Activated CD4-positive, alpha-beta T cell treated with anti-CD3 and anti-CD28 coated beads, Interleukin-2, amount 10 ng/mL, durations not matched to agents 24 days and 14 days (primary cell): ENCODE measurements at regions not wholly inside any gene's neighbourhood (a gene's known extent, or its start where the extent isn't known, plus 50 kb on each side); places are given as distances from the start of the nearest gene placed in this dataset.

Experiments
- DNase-seq: peaks from one replicate; pipeline ENCODE4 v3.0.0; 2022
- H3K27ac Mint-ChIP-seq: one replicate; pipeline ENCODE4 v1.8.0; 2022; ENCODE audit warnings: mild to moderate bottlenecking, mixed read lengths
- H3K27me3 Mint-ChIP-seq: one replicate; pipeline ENCODE4 v1.8.0; 2022; ENCODE audit warnings: mixed read lengths
- H3K36me3 Mint-ChIP-seq: one replicate; pipeline ENCODE4 v1.8.0; 2022; ENCODE audit warnings: low read depth, mild to moderate bottlenecking, mixed read lengths
- H3K4me1 Mint-ChIP-seq: one replicate; pipeline ENCODE4 v1.8.0; 2021; ENCODE audit warnings: mixed read lengths
- H3K4me3 Mint-ChIP-seq: one replicate; pipeline ENCODE4 v1.8.0; 2022; ENCODE audit warnings: mild to moderate bottlenecking, moderate library complexity, mixed read lengths
- H3K9me3 Mint-ChIP-seq: one replicate; pipeline ENCODE4 v1.8.0; 2021; ENCODE audit warnings: mixed read lengths
- intact Hi-C: fragments of 100-400 bp; cut with micrococcal nuclease; formaldehyde crosslinking; loops from one replicate; pipeline ENCODE4 v1.15.1; 2023

GRCh38 chr6:113121571-113121970, 735.6 kb upstream of the MARCKS start:
- H3K9me3 Mint-ChIP-seq = no peaks in the 10 kb centered on the region
- no peaks in the 10 kb centered on the region for H3K36me3 Mint-ChIP-seq
- H3K4me3 Mint-ChIP-seq = no peak overlapping the region
- DNase-seq = no peak
- intact Hi-C loops = no loop called here
- no peaks in the 10 kb centered on the region for H3K4me1 Mint-ChIP-seq
- H3K27ac Mint-ChIP-seq = no peak overlapping the region
- H3K27me3 Mint-ChIP-seq = no peaks in the 10 kb centered on the region

GRCh38 chr6:113122060-113122459, 735.1 kb upstream of the MARCKS start:
- no peaks in the 10 kb centered on the region for H3K36me3 Mint-ChIP-seq
- no peak overlapping the region for H3K27ac Mint-ChIP-seq
- H3K4me3 Mint-ChIP-seq = no peak overlapping the region
- no peaks in the 10 kb centered on the region for H3K27me3 Mint-ChIP-seq
- DNase-seq = no peak
- no peaks in the 10 kb centered on the region for H3K9me3 Mint-ChIP-seq
- intact Hi-C loops = no loop called here
- no peaks in the 10 kb centered on the region for H3K4me1 Mint-ChIP-seq

- Mint-ChIP-seq H3K27ac (no peak overlapping the region), H3K9me3 (no peaks in the 10 kb centered on the region), H3K4me3 (no peak overlapping the region), H3K36me3 (no peaks in the 10 kb centered on the region), H3K27me3 (no peaks in the 10 kb centered on the region), H3K4me1 (no peaks in the 10 kb centered on the region)
- no peak for DNase-seq
- intact Hi-C loops = no loop called here
These were observed 731.5 kb upstream of the MARCKS start for GRCh38 chr6:113125626-113126025.

GRCh38 chr6:113127786-113128419, 729.2 kb upstream of the MARCKS start:
- H3K9me3 Mint-ChIP-seq = no peaks in the 10 kb centered on the region
- no peaks in the 10 kb centered on the region for H3K4me1 Mint-ChIP-seq
- intact Hi-C loops = no loop called here

GRCh38 chr6:113128661-113129060, 728.5 kb upstream of the MARCKS start:
- H3K9me3 Mint-ChIP-seq = no peaks in the 10 kb centered on the region

More at GRCh38 chr6:113127786-113128419, 729.2 kb upstream of the MARCKS start:
- no peak for DNase-seq
- Mint-ChIP-seq H3K27me3 (no peaks in the 10 kb centered on the region), H3K27ac (no peak overlapping the region), H3K36me3 (no peaks in the 10 kb centered on the region), H3K4me3 (no peak overlapping the region)

GRCh38 chr6:113129991-113130390, 727.2 kb upstream of the MARCKS start:
- no peaks in the 10 kb centered on the region for H3K36me3 Mint-ChIP-seq
- H3K27ac Mint-ChIP-seq = no peak overlapping the region
- no peaks in the 10 kb centered on the region for H3K4me1 Mint-ChIP-seq
- H3K27me3 Mint-ChIP-seq = no peaks in the 10 kb centered on the region
- intact Hi-C loops = no loop called here
- H3K9me3 Mint-ChIP-seq = no peaks in the 10 kb centered on the region
- no peak overlapping the region for H3K4me3 Mint-ChIP-seq
- DNase-seq = no peak

More at GRCh38 chr6:113128661-113129060, 728.5 kb upstream of the MARCKS start:
- Mint-ChIP-seq H3K27me3 (no peaks in the 10 kb centered on the region), H3K27ac (no peak overlapping the region), H3K36me3 (no peaks in the 10 kb centered on the region), H3K4me3 (no peak overlapping the region), H3K4me1 (no peaks in the 10 kb centered on the region)
- intact Hi-C loops = no loop called here
- DNase-seq = no peak

GRCh38 chr6:113137426-113137825, 719.7 kb upstream of the MARCKS start:
- Mint-ChIP-seq H3K9me3 (no peaks in the 10 kb centered on the region), H3K27ac (no peak overlapping the region), H3K27me3 (no peaks in the 10 kb centered on the region), H3K4me3 (no peak overlapping the region), H3K36me3 (no peaks in the 10 kb centered on the region), H3K4me1 (no peaks in the 10 kb centered on the region)
- intact Hi-C loops = no loop called here
- DNase-seq = no peak

- no peak for DNase-seq
- intact Hi-C loops = no loop called here
- H3K4me1 Mint-ChIP-seq = no peaks in the 10 kb centered on the region
- H3K27me3 Mint-ChIP-seq = no peaks in the 10 kb centered on the region
- no peak overlapping the region for H3K27ac Mint-ChIP-seq
- no peaks in the 10 kb centered on the region for H3K36me3 Mint-ChIP-seq
- H3K9me3 Mint-ChIP-seq = no peaks in the 10 kb centered on the region
- H3K4me3 Mint-ChIP-seq = no peak overlapping the region
These were observed 716.4 kb upstream of the MARCKS start for GRCh38 chr6:113140721-113141120.

- intact Hi-C loops = no loop called here
- no peak overlapping the region for H3K27ac Mint-ChIP-seq
- no peaks in the 10 kb centered on the region for H3K4me1 Mint-ChIP-seq
- DNase-seq = no peak
- H3K36me3 Mint-ChIP-seq = no peaks in the 10 kb centered on the region
- no peaks in the 10 kb centered on the region for H3K9me3 Mint-ChIP-seq
- no peaks in the 10 kb centered on the region for H3K27me3 Mint-ChIP-seq
- H3K4me3 Mint-ChIP-seq = no peak overlapping the region
These were observed 715.2 kb upstream of the MARCKS start for GRCh38 chr6:113141901-113142300.

GRCh38 chr6:113142671-113143174, 714.4 kb upstream of the MARCKS start:
- no peak for DNase-seq
- H3K27me3 Mint-ChIP-seq = no peaks in the 10 kb centered on the region
- H3K4me1 Mint-ChIP-seq = no peaks in the 10 kb centered on the region
- no peaks in the 10 kb centered on the region for H3K9me3 Mint-ChIP-seq
- intact Hi-C loops = no loop called here
- no peaks in the 10 kb centered on the region for H3K36me3 Mint-ChIP-seq
- H3K4me3 Mint-ChIP-seq = no peak overlapping the region
- H3K27ac Mint-ChIP-seq = no peak overlapping the region

GRCh38 chr6:113143206-113143605, 713.9 kb upstream of the MARCKS start:
- no peak for DNase-seq
- Mint-ChIP-seq H3K27me3 (no peaks in the 10 kb centered on the region), H3K4me1 (no peaks in the 10 kb centered on the region), H3K9me3 (no peaks in the 10 kb centered on the region), H3K27ac (no peak overlapping the region), H3K36me3 (no peaks in the 10 kb centered on the region), H3K4me3 (no peak overlapping the region)
- intact Hi-C loops = no loop called here

GRCh38 chr6:113144117-113144516, 713.0 kb upstream of the MARCKS start:
- Mint-ChIP-seq H3K27ac (no peak overlapping the region), H3K27me3 (no peaks in the 10 kb centered on the region), H3K4me1 (no peaks in the 10 kb centered on the region), H3K9me3 (no peaks in the 10 kb centered on the region), H3K4me3 (no peak overlapping the region), H3K36me3 (no peaks in the 10 kb centered on the region)
- no peak for DNase-seq
- intact Hi-C loops = no loop called here

- Mint-ChIP-seq H3K27me3 (no peaks in the 10 kb centered on the region), H3K36me3 (no peaks in the 10 kb centered on the region), H3K4me3 (no peak overlapping the region), H3K27ac (no peak overlapping the region), H3K4me1 (no peaks in the 10 kb centered on the region), H3K9me3 (no peaks in the 10 kb centered on the region)
- DNase-seq = no peak
- intact Hi-C loops = no loop called here
These were observed 710.3 kb upstream of the MARCKS start for GRCh38 chr6:113146878-113147277.

GRCh38 chr6:113147544-113147943, 709.6 kb upstream of the MARCKS start:
- intact Hi-C loops = no loop called here
- DNase-seq = no peak
- Mint-ChIP-seq H3K9me3 (no peaks in the 10 kb centered on the region), H3K27me3 (no peaks in the 10 kb centered on the region), H3K27ac (no peak overlapping the region), H3K4me3 (no peak overlapping the region), H3K4me1 (no peaks in the 10 kb centered on the region), H3K36me3 (no peaks in the 10 kb centered on the region)

- intact Hi-C loops = no loop called here
- Mint-ChIP-seq H3K36me3 (no peaks in the 10 kb centered on the region), H3K27ac (no peak overlapping the region), H3K9me3 (no peaks in the 10 kb centered on the region), H3K27me3 (no peaks in the 10 kb centered on the region), H3K4me1 (no peaks in the 10 kb centered on the region), H3K4me3 (no peak overlapping the region)
- DNase-seq = no peak
These were observed 708.6 kb upstream of the MARCKS start for GRCh38 chr6:113148566-113148965.
